Keratinocyte (primary cell): ENCODE measurements at regions not wholly inside any gene's neighbourhood (a gene's known extent, or its start where the extent isn't known, plus 50 kb on each side); places are given as distances from the start of the nearest gene placed in this dataset.

Source experiments
- DNase-seq: peaks from one replicate; pipeline ENCODE4 v3.0.0-alpha.2; 2011; ENCODE audit warnings: low read depth, missing footprints, low spot score
- FAIRE-seq: peaks from 2 replicates; lab custom pipeline; 2011; peaks lifted over from hg19 to GRCh38; lab: Jason Lieb, UNC
- H2AFZ ChIP-seq: 2 replicates; pipeline ENCODE4 v1.6.0; 2012; ENCODE audit warnings: low read length, control low read depth, inconsistent platforms; ENCODE audit not compliant: control insufficient read depth
- H3K27ac ChIP-seq: 2 replicates; pipeline ENCODE4 v1.5.1; 2011; ENCODE audit warnings: low read length; ENCODE audit not compliant: control insufficient read depth, insufficient read depth
- H3K27me3 ChIP-seq: 3 replicates; pipeline ENCODE4 v1.6.0; 2011; ENCODE audit warnings: low read length; ENCODE audit not compliant: control insufficient read depth, insufficient read depth; ENCODE audit errors: extremely low read depth
- H3K36me3 ChIP-seq, 2 experiments: 2 replicates in 1 of 2; 3 replicates in 1 of 2; pipeline ENCODE4 v1.5.1; 2011; ENCODE audit warnings: low read length in 2 of 2, mild to moderate bottlenecking in 1 of 2; ENCODE audit not compliant: control insufficient read depth in 2 of 2, insufficient read depth in 2 of 2; ENCODE audit errors: extremely low read depth in 1 of 2
- H3K4me1 ChIP-seq: 3 replicates; pipeline ENCODE4 v1.5.1; 2011; ENCODE audit warnings: low read length; ENCODE audit not compliant: control insufficient read depth, insufficient read depth; ENCODE audit errors: extremely low read depth
- H3K4me2 ChIP-seq: 3 replicates; pipeline ENCODE4 v1.6.0; 2011; ENCODE audit warnings: low read depth, low read length; ENCODE audit not compliant: control insufficient read depth, insufficient read depth; ENCODE audit errors: extremely low read depth
- H3K4me3 ChIP-seq, 3 experiments: fragments of 200-600 bp in 1 of 3; sonication (generic) in 1 of 3; 2 replicates in 2 of 3; 3 replicates in 1 of 3; pipeline ENCODE4 v1.5.1; 2011 to 2016; ENCODE audit warnings: low read length in 3 of 3, mild to moderate bottlenecking in 3 of 3, control low read depth in 2 of 3, inconsistent platforms in 1 of 3, low read depth in 1 of 3, mixed read lengths in 1 of 3, mixed run types in 1 of 3, moderate library complexity in 1 of 3; ENCODE audit not compliant: control insufficient read depth in 2 of 3, insufficient read depth in 2 of 3; ENCODE audit errors: extremely low read depth in 1 of 3
- H3K79me2 ChIP-seq: 2 replicates; pipeline ENCODE4 v1.6.0; 2012; ENCODE audit warnings: low read length; ENCODE audit not compliant: control insufficient read depth, insufficient read depth
- H3K9ac ChIP-seq: 3 replicates; pipeline ENCODE4 v1.6.0; 2011; ENCODE audit warnings: low read length; ENCODE audit not compliant: control insufficient read depth, insufficient read depth; ENCODE audit errors: extremely low read depth
- H3K9me1 ChIP-seq: 3 replicates; pipeline ENCODE4 v1.6.0; 2011; ENCODE audit warnings: low read length; ENCODE audit not compliant: control insufficient read depth, insufficient read depth; ENCODE audit errors: extremely low read depth
- H3K9me3 ChIP-seq: 2 replicates; pipeline ENCODE4 v1.5.1; 2012; ENCODE audit warnings: low read depth, low read length; ENCODE audit not compliant: control insufficient read depth
- H4K20me1 ChIP-seq: 3 replicates; pipeline ENCODE4 v1.6.0; 2011; ENCODE audit warnings: low read length; ENCODE audit not compliant: control insufficient read depth, insufficient read depth; ENCODE audit errors: extremely low read depth
- CTCF ChIP-seq, 3 experiments: IDR thresholded peaks in 1 of 3; conservative IDR thresholded peaks in 1 of 3; optimal IDR thresholded peaks in 1 of 3; 2 replicates in 2 of 3; 3 replicates in 1 of 3; pipeline versions ENCODE3 to v1.5.1; 2011; ENCODE audit warnings: low read length in 3 of 3, mild to moderate bottlenecking in 3 of 3, moderate library complexity in 2 of 3, control low read depth in 1 of 3, inconsistent platforms in 1 of 3; ENCODE audit not compliant: insufficient read depth in 2 of 3; ENCODE audit errors: extremely low read depth in 1 of 3
- EZH2 ChIP-seq: IDR thresholded peaks from one replicate; pipeline ENCODE4 v1.6.1; 2012; ENCODE audit warnings: inconsistent platforms, mild to moderate bottlenecking, low read length, moderate library complexity
- dilution Hi-C: fragments of 300-500 bp; cut with MboI; formaldehyde crosslinking; loops from one replicate; pipeline ENCODE4 v1.7.0; 2020; ENCODE audit warnings: low sequenced_read_pairs; ENCODE audit not compliant: extremely low pct_ligation_motif_present

- H3K36me3 ChIP-seq, result no peaks in the 10 kb centered on the region
- TF ChIP-seq CTCF (optimal IDR thresholded peaks at IDR 0.05 in 1 of 3, IDR thresholded peaks at IDR 0.05 in 1 of 3, conservative IDR thresholded peaks at IDR 0.05 in 1 of 3; ENCODE audit: extremely low read depth in 1 of 3, insufficient read depth in 2 of 3, low read length in 3 of 3) (no peak), EZH2 (no peak)
- no peaks in the 10 kb centered on the region for H3K9me3 ChIP-seq
- no peak overlapping the region for H3K9ac ChIP-seq
- dilution Hi-C loops, result no loop called here
- no peaks in the 10 kb centered on the region for H3K79me2 ChIP-seq
- H3K4me2 ChIP-seq, result no peak overlapping the region
- H3K27ac ChIP-seq, result no peak overlapping the region
- no peaks in the 10 kb centered on the region for H3K9me1 ChIP-seq
- no peaks in the 10 kb centered on the region for H3K27me3 ChIP-seq
- no peaks in the 10 kb centered on the region for H3K4me1 ChIP-seq
- no peak overlapping the region for H3K4me3 ChIP-seq
- FAIRE-seq, result no peak
- no peak for DNase-seq
- H2AFZ ChIP-seq, result no peak overlapping the region
- H4K20me1 ChIP-seq, result no peaks in the 10 kb centered on the region
Measured at GRCh38 chr4:34893382-34893781, 1350.9 kb downstream of the ARAP2 start.

GRCh38 chr4:34920032-34920431 lies 1324.3 kb downstream of the ARAP2 start:
- dilution Hi-C loops, result no loop called here
- no peaks in the 10 kb centered on the region for H4K20me1 ChIP-seq

More at GRCh38 chr4:34920032-34920431, 1324.3 kb downstream of the ARAP2 start:
- Histone ChIP-seq H3K4me1 (no peaks in the 10 kb centered on the region), H3K9me1 (no peaks in the 10 kb centered on the region), H3K4me2 (no peak overlapping the region), H3K79me2 (no peaks in the 10 kb centered on the region), H3K9me3 (no peaks in the 10 kb centered on the region), H3K9ac (no peak overlapping the region), H3K4me3 (no peak overlapping the region), H3K27me3 (no peaks in the 10 kb centered on the region), H3K27ac (no peak overlapping the region), H3K36me3 (no peaks in the 10 kb centered on the region), H2AFZ (no peak overlapping the region)
- FAIRE-seq, result no peak
- TF ChIP-seq CTCF (optimal IDR thresholded peaks at IDR 0.05 in 1 of 3, IDR thresholded peaks at IDR 0.05 in 1 of 3, conservative IDR thresholded peaks at IDR 0.05 in 1 of 3; ENCODE audit: extremely low read depth in 1 of 3, insufficient read depth in 2 of 3, low read length in 3 of 3), result no peak
- no peak for TF ChIP-seq EZH2
- no peak for DNase-seq
